Activated effector memory CD4-positive, alpha-beta T cell treated with Interleukin-2 at 50 U/mL for 16 hours (primary cell): ENCODE measurements at regions not wholly inside any gene's neighbourhood (a gene's known extent, or its start where the extent isn't known, plus 50 kb on each side); places are given as distances from the start of the nearest gene placed in this dataset.
A peak's percentile ranks its signal among the peaks of the same experiment; 100 is the strongest.

ENCODE experiments used
- DNase-seq: peaks from one replicate; pipeline ENCODE4 v3.0.0-alpha.2; 2020

DNA sequence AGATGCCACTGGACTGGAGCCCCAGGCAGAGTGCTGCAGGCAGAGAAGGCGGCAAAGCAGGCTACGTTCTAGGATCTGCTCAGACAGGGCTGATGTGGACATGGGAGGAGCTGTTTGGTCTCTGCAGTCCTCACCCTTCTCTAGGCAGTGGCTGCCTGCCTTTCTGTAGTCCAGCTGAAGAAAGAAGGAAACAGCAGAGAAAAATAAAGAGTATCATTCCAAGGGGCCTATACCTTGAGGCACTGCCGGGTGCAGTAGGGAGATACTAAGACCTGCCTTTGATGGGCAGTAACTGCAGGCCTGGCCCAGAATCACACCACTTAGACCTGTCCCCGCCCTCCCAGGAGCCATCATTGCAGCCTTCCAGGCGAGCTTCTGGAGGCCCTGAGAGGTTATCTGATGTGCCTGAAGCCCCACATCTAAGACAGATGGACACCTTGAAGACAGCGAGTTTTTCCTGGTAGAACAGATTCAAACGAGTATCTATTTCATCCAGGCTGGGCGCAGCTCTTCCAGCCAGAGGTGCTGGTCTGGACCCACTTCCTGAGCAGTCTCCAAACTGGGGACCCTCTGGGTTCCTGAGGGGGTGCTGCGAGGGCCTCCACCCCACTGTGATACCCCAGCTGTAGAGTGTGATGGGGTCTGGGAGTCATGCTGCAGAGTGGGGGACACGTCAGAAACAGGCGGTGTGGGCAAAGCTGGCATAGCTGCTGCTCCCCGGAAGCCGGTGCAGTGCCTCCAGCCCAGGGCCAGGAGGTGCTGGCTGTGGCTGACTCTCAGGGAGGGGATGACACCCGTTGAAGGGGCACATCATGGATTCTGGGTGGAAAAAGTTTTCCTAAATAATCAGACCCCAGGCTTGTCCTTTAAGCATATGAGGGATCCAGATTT, 87.3 kb upstream of the OTOS start:
- no peak for DNase-seq

DNA sequence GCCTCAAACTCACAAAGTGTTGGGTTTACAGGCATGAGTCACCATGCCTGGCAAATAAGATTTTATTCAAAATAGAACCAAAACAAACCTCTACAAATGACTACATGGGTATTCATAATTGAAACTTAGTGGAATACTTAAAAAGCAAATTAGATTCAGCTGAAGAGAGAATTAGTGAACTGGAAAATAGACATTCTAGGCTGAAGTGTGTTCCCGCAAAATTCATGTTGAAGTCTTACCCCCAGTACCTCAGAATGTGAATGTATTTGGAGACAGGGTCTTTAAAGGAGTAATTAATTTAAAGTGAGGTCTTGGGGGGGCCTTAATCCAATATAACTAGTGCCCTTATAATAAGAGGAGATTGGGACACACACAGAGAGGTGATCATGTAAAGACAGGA, 88.5 kb upstream of the OTOS start:
- DNase-seq: no peak

DNA sequence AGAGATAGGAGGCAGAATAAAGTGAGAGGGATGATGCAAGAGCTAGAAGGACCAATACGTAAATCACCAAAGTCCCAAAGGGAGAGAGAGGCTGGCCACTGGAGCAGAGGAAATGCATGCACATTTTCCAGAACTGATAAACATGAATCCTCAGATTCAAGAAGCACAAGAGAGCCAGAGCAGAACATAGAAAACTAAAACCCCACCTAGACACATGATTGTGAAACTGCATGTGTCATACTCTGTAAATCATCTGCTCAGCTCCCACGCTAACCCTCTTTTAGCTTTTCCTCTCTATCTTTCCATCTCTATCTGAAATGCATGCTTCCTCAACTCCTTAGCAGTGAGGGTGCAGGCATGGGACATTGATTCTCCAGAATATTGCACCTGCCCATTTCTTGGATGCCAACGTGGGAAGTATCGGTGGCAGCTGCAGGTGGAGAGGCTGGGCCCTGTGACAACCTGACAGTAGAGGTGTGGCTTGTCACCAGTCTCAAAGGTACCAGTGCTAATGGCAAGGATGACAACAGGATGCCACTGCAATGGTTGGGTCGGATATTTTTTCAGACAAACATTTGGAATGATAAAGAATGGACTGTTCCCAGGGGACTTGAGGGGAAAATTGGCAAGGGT, 89.3 kb upstream of the OTOS start:
- DNase-seq: no peak

DNA sequence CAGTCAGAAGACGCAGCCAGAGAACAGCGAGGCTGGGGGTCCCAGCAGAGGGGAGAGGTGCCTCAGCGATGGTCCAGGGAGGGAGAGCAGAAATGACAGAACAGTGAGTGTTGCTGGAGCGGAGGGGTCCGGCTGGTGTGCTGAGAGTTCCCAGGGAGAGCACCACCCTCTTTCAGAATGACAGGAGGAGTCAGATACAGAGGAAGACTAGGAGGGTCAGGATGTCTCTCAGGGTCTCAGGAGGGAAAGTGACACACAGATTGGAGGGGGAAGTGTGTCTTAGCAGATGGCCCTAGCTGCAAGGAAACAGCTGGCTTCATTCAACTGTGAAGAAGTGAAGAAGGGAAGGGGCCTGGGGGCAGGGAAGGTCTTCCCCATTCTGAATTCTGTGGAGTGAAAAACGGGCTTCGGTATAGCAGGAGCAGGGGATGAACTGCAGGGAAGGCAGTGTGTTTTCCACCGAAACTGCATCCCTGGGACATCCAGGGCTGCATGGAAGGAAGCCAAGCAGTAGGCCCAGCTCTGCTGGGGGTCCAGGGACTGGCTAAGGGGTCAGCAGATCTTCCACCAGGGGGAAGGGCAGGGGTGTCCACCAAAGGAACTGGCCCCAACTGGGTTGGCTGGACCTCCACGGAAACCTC, 90.0 kb upstream of the OTOS start:
- no peak for DNase-seq

DNA sequence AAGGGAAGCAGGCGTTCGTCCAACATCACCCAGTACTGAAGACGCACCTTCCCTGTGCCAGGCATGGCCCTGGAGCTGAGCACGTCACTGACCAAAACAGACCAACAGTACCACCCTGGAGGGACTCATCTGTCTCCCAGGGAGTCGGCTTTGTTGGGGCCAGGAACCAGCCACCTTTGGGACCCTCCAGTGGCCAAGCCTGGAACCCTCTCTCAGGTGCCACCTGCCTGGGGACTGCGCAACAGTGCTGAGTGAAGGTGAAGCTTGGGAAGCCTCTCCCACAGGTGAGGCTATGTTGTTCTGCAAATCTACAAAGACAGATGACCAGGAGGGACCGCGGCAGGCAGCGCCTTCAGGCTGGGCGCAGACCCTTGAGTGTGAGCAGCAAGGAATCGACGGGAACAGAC, 91.4 kb upstream of the OTOS start:
- DNase-seq: no peak

DNA sequence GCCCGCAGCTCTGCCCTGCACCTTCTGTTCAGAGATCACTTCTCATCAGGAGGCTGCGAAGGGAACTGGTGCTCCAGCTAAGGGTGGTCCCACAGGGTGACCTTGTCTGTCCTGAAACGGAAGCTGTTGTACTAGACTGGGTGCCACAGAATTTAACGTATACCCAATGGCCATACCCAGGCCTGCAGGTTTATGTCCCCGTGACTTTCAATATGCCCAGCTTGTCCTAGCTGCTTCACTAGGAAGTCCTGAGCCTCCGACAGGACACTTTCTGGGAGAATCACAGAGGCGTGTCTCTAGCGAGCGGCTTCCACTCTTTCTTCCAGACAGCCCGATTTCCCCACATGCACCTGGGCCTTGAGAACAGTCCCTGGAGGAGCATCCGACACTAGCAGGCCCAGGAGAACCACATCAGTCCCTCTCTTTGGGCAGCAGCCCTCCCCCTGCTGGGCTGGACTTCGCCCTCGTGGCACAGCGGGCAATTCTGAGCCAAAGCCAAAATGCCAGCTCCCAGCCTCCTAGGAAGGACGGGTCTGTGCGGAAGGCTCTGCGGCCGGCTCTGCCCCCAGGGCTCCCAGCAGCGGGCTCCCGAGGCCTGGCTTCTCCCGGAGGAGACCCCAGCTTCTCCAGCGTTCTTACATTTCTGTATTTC, 91.9 kb upstream of the OTOS start:
- no peak for DNase-seq

DNA sequence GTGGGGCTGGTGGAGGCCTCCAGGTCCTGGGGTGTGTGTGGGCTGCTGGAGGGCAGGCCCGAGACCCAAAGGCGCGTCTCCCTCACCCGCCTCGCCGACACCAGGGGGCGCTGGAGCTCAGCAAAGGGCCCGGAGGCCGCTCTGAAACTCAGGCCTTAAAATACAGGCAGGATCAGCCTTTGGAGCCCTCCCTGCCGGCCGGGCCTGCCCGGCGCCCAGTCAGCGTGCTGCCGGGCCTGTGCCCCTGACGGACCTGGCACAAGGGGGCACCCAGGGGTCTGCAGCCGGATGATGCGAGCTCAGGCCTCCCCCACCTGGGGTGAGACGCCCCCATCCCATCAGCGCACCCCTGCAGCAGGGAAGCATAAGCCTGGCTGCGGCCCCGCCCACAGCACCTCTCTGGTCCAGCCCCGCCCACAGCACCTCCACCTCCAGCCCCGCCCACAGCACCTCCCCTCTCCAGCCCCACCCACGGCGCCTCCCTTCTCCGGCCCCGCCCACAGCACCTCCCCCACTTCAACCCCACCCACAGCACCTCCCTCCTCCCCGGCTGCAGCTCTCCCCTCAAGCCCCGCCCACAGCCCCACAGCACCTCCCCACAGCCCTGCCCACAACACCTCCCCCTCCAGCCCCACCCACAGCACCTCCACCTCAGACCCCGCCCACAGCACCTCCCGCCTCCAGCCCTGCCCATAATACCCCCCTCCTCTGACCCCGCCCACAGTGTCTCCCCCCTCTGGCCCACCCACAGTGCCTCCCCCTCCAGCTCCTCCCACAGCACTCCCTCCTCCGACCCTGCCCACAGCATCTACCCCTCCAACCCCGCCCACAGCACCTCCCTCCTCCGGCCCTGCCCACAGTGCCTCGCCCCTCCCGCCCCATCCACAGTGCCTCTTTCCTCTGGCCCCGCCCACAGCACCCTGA, 92.8 kb upstream of the OTOS start:
- DNase-seq: peak; percentile 54

DNA sequence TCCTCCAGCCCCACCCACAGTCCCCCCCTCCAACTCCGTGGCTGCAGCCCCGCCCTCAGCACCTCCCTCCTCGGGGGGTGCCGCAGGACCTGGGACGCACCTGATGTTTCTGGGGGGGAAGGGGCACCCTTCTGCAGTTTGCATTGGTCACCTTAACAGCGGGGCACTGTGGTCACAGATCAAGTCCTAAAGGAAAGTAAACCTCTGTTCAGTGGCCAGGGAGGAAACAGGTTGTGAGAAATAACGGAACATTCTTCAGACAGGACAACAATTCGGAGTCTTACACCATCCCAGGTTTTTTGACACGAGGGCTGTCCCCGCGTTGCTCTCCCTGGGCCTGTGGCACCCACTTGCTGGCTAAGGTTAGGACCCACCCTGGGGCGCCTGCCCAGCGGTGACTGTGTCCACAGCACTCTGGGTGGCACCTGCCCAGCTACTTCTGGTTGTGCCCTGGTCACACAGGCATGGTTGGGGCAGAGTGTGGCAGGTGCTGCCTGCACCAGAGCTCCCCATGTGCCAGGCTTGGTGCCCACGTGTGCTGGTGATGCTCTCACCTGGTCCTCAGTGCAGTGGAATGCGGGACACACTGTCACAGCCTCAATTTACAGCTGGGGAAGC, 93.5 kb upstream of the OTOS start:
- no peak for DNase-seq

DNA sequence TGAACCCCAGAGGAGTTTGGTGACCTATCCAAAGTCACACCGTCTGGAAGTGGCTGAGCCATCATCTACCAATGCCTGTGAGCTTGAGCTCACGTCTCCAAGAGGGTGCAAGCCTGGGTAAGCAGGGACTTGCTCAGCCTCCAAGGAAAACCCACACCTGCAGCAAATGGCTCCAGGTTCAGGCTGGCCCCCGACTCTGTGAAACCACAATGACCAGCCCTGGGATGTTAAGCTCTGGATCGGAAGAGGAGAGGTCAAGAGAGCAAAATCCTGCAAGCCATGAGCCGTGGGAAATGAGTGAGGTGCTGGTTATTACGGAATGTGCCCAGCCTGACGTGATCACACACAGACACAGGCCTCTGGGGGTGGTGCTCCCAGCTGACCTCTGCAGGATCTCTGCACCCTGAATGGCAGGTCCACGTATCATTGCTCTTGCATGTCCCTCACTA, 94.1 kb upstream of the OTOS start:
- no peak for DNase-seq

DNA sequence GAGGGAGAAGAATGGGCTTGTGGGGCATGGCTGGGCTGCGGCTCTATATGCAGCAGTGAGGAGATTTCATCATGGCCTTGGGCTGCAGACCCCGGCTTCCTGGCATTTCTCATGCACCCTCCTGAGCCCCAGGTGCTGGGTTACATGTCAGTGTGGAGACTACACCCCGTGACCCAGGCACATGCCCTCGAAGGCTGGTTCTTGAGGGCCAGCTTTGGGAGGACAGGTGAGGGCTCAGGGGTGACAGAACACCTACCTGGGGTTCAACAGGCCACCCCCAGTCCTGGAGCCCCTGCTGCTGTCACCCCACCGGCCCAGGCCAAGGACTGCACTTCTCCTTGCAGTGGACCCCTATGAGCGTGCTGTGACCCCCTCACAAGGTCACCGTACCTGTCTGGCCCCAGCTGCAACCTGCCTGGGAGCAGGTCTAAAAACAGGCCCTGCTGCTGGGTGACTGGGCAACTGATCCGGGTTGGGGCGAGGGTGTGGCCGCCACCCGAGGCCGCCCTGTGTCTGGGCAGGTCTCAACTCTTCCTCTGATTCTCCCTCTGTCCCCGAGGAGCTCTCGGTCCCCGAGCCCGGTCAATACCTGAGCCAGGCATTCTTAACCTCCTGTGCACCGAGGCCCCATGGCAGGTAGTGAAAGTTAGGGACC, 94.8 kb upstream of the OTOS start:
- no peak for DNase-seq

DNA sequence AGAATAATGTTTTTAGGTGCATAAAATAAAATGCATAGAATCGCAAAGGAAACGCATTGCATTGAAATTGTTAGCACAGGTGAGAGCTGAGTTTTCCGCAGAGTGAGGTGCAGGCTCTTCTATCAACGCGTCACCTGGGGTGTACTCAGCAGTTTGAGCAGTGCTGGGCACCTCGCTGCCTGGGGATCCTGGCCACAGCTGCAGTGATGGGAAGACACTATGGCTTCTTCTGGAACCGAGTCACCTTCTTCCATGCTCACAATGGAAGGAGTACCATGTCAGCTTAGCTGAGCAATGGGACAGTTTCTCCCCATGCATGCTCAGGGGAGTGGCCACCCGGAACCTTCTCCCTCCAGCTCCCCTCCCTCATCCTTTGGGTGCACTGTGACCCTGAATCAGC, 95.4 kb upstream of the OTOS start:
- no peak for DNase-seq

DNA sequence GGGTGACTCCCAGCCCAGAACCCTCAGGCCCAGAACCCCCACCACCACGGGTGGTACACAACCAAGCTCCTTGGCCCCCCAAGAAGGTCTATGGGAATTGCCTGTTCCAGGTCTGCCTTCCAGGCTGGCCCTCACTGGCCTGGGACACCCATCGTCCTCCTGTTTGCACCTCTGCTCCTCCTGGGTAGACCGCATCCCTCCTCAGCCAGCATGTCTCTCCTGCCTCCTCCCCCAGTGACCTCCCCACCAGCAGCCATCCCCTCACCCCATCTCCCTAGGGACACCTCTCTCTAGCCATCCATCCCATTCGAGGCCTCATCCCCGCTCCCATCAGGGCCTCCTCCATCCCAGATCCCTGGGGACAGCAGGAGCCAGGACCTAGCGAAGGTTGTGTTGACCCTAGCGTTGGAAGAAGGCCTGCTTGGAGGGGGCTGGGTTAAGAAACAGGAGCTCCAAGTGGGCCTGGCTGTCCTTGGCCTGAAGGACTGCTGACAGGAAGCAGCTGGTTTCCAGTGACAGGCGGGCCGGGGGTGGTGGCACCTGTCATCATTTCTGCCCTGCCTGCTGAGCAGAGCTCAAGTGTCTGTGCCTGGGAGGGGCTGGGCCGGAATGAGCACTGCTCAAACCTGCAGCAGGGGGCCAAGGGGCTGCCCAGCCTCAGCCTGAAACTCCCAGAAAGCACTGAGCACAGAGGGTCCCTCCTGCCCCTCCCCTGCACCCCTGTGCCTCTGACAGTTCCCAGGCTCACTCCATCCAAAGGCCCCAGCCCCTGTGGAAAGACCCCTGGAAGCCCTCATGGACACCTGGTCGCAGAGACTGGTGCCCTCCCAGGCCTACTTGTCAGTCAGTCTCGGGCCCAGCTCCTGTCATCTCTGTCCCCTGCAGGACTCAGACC, 96.0 kb upstream of the OTOS start:
- DNase-seq: no peak

DNA sequence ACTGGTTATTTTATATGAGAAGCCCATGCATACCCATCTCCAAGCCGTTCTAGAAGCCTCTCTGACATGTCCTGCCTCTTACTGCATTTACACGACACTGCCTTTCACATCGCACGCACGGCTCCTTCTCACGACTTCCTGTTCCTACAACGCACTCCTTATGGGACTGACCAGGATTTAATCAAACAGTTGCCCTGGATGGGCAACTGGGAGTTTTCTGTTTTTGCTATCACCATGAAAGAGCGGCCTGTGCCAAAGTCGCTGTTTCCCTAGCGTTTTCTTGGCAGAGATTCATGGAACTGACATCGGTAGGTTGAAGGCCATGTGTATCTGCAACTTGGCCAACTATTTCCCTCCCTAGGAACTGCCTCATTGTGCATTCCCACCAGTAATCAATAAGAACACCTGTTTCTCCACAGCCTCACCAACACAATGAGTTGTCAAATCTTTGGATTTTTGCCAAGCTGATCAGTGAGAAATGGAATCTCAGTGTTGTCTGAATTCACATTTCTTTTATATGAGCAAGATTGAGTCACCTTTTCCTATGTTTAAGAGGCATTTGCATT, 97.2 kb upstream of the OTOS start:
- DNase-seq: no peak

DNA sequence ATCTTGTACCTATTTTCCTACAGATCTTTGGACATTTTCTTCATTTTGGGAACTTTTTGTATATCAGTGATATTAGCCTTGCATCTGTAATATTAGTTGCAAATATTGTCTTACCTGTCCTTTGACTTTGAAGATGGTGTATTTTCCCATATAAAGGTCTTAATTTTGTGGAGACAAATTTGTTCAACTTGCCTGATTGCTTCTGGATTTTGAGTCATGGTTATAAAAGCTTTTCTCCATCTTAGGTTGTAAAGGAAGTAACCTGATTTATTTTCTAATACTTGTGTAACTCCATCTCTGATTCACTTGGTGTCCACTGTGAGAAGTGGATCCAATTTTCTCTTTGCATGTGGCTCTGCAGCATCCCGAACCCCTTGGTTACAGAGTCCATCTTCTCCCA, 97.7 kb upstream of the OTOS start:
- DNase-seq: no peak

DNA sequence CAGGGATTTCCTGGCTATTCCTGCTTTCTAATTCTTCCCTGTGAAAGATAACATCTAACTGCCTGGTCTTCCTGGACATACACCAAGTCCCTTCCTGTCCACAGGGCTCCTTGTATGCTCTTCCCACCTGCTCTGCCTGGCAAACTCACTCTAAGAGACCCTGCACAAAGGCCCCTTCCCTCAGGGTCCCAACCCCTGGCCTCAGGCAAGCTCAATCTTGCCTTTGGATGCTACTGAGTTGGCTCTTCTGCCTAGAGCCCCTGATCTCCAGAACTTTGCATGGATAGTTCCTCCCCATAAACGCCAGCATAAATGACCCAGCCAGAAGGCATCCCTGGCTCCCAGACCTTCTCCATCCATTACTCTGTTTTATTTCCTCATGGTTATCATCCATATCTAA, 98.3 kb upstream of the OTOS start:
- no peak for DNase-seq

DNA sequence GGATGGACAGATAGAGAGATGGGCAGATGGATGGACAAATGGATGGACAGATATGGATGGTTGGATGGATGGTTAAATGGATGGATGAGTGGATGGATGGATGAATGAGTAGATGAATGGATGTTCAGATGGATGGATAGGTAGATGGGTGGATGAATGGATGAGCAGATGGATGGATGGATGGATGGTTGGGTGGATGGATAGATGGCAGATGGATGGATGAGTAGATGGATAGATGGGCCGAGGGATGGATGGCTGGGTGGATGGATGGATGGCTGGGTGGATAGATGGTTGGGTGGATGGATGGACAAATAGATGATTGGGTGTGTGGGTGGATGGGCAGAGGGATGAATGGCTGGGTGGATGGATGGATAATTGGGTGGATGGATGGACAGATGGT, 98.9 kb upstream of the OTOS start:
- no peak for DNase-seq

DNA sequence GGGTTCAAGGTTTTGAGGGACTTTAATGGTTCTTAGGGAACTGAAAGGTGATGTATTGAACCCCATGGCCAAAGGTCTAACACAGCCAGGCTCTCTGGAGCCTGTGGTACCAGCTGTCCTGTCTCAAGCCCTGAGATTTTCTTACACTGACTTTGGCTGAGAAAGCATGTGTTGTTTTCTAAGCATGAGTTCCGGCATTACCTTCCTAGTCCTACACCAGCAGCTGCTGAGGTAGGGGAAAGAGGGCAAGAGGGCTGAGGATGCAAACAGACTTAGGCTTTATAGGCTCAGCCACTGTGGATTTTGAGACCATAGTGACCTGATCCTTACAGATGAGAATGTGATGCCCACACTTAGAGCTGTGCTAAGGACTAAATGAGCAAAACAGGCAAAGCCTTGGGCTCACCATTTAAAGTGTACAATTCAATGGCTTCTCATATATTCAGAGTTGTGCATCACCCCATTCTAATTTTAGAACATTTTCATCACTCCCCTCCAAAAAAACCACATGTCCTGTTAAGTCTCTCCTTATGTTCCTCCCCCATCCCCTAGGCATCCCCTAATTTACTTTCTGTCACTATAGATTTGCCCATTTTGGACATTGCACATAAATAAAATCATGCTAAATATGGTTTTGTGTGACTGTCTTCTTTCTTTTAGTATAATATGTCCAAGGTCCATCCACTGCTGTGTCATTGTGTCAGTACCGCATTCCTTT, 99.7 kb upstream of the OTOS start:
- no peak for DNase-seq

DNA sequence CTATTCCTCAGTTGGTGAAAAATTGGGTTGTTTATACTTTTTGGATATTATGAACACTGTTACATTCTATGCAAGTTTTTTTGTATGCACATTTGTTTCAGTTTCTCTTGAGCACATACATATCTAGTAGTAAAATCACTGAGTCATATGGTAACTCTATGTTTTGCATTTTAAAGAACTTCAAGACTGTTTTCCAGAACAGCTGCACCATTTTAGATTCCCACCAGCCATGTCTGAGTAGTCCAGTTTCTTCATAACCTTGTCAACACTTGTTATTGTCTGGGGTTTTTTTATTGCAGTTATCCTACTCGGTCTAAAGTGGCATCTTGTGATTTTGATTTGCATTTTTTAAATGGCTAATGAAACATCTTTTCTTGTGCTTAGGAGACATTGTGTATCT, 100.3 kb upstream of the OTOS start:
- DNase-seq: no peak

DNA sequence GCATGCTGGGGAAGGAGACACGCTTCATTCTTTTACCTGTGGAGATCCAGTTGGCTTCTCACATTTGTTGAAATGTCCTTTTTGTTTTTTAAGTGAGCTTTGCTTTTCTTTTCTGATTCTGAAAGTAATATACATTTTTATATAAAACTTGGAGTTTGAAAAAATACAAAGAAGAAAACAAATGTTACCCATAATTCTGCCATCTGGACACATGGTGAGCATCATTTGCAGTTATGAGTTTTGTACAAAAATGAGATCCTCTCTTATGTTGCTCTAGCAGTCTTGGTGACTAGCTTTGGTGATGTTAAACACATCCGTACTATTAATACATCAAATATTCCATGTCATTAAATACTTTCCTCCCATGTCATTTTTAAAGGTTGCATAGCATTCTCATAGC, 101.1 kb upstream of the OTOS start:
- DNase-seq: no peak
